GM12878 (cell line): ENCODE measurements at regions not wholly inside any gene's neighbourhood (a gene's known extent, or its start where the extent isn't known, plus 50 kb on each side); places are given as distances from the start of the nearest gene placed in this dataset.

Source experiments
- ATAC-seq: fragments of 200-7000 bp; cut with Tn5 transposase; 3 replicates; pipeline ENCODE4 v1.9.1; 2020; ENCODE audit warnings: mild to moderate bottlenecking, moderate library complexity
- BruUV-seq: library from RNA; stranded (reverse); fragments of 400-500 nt; replicated peaks from 2 replicates; lab custom pipeline; 2021; lab: Mats Ljungman, UMichigan
- CTCF ChIA-PET: fragments of 300-600 bp; sonication (Branson Sonifier 250); formaldehyde crosslinking; extraction: SDS; loops from one replicate; lab custom pipeline; 2021; ENCODE audit warnings: inconsistent platforms; lab: Yijun Ruan, JAX
- POLR2A ChIA-PET: fragments of 350-600 bp; formaldehyde crosslinking; extraction: SDS; loops from one replicate; lab custom pipeline; 2021; ENCODE audit warnings: inconsistent platforms; lab: Charles Lee
- RAD21 ChIA-PET: fragments of 300-600 bp; sonication (Branson Sonifier 250); formaldehyde crosslinking; loops from one replicate; lab custom pipeline; 2023; ENCODE audit warnings: antibody characterized with exemption; ENCODE audit not compliant: unreplicated experiment; lab: Charles Lee
- SMC1A ChIA-PET: fragments of 300-600 bp; sonication (Branson Sonifier 250); formaldehyde crosslinking; loops from one replicate; lab custom pipeline; 2023; ENCODE audit not compliant: unreplicated experiment, uncharacterized antibody; lab: Charles Lee
- DNase-seq: peaks from one replicate; pipeline ENCODE4 v3.0.0-alpha.2; 2011; ENCODE audit warnings: low read depth, low spot score
- FAIRE-seq: peaks from 3 replicates; lab custom pipeline; 2011; peaks lifted over from hg19 to GRCh38; lab: Jason Lieb, UNC
- H2AFZ ChIP-seq: 2 replicates; pipeline ENCODE4 v1.6.0; 2011; ENCODE audit warnings: low read depth, low read length, control low read depth; ENCODE audit not compliant: control insufficient read depth
- H3K27ac ChIP-seq: 2 replicates; pipeline ENCODE4 v1.5.1; 2011; ENCODE audit warnings: control low read depth; ENCODE audit not compliant: control insufficient read depth, insufficient read depth
- H3K27me3 ChIP-seq, 2 experiments: replicated peaks in 1 of 2; 2 replicates each; pipeline versions ENCODE4 v1.6.0 to v1.6.1; 2011; ENCODE audit warnings: low read length in 1 of 2; ENCODE audit not compliant: control insufficient read depth in 2 of 2, insufficient read depth in 2 of 2
- H3K36me3 ChIP-seq, 2 experiments: 2 replicates each; pipeline ENCODE4 v1.5.1; 2011; ENCODE audit warnings: low read length in 1 of 2; ENCODE audit not compliant: control insufficient read depth in 2 of 2, insufficient read depth in 2 of 2
- H3K4me1 ChIP-seq: 2 replicates; pipeline ENCODE4 v1.6.1; 2011; ENCODE audit warnings: mild to moderate bottlenecking, low read length, moderate library complexity, mixed read lengths; ENCODE audit not compliant: control insufficient read depth, insufficient read depth
- H3K4me2 ChIP-seq: 2 replicates; pipeline ENCODE4 v1.6.0; 2011; ENCODE audit warnings: control low read depth; ENCODE audit not compliant: control insufficient read depth, insufficient read depth
- H3K4me3 ChIP-seq: fragments of 200-600 bp; sonication (generic); 2 replicates; pipeline ENCODE4 v1.5.1; 2016
- H3K79me2 ChIP-seq: 2 replicates; pipeline ENCODE4 v1.6.0; 2011; ENCODE audit warnings: low read length; ENCODE audit not compliant: control insufficient read depth, insufficient read depth
- H3K9ac ChIP-seq: 2 replicates; pipeline ENCODE4 v1.8.0; 2011; ENCODE audit warnings: low read length, control low read depth, mixed read lengths; ENCODE audit not compliant: control insufficient read depth, insufficient read depth
- H3K9me3 ChIP-seq: replicated peaks from 3 replicates; pipeline ENCODE4 v1.5.1; 2011; ENCODE audit warnings: mild to moderate bottlenecking, low read length; ENCODE audit not compliant: control insufficient read depth, insufficient read depth
- H4K20me1 ChIP-seq: 2 replicates; pipeline ENCODE4 v1.6.0; 2011; ENCODE audit not compliant: control insufficient read depth, insufficient read depth
- BMI1 ChIP-seq: fragments of 450-650 bp; IDR thresholded peaks from 2 replicates; pipeline ENCODE4 v1.6.1; 2016; ENCODE audit warnings: mild to moderate bottlenecking, moderate library complexity, borderline replicate concordance
- CHD1 ChIP-seq: IDR thresholded peaks from 2 replicates; pipeline ENCODE4 v1.6.1; 2012; ENCODE audit warnings: low read depth, low read length, improper control_type of control experiment
- DPF2 ChIP-seq: fragments of 450-650 bp; IDR thresholded peaks from 2 replicates; pipeline ENCODE4 v1.6.1; 2017; ENCODE audit warnings: mild to moderate bottlenecking
- FOS ChIP-seq: IDR thresholded peaks from 3 replicates; pipeline ENCODE4 v1.6.1; 2011; ENCODE audit warnings: borderline replicate concordance; ENCODE audit not compliant: insufficient read length; ENCODE audit errors: extremely low read depth
- HCFC1 ChIP-seq: fragments of 150-350 bp; IDR thresholded peaks from 2 replicates; pipeline ENCODE4 v1.6.1; 2014; ENCODE audit warnings: low read length
- HDAC6 ChIP-seq: fragments of 200-600 bp; sonication (generic); IDR thresholded peaks from one replicate; pipeline ENCODE4 v1.8.0; 2017; ENCODE audit warnings: antibody characterized with exemption; ENCODE audit not compliant: unreplicated experiment
- PAX5 ChIP-seq: IDR thresholded peaks from 2 replicates; pipeline ENCODE4 v1.6.1; 2011; ENCODE audit warnings: low read depth, low read length, borderline replicate concordance
- PAX8 ChIP-seq: fragments of 450-650 bp; IDR thresholded peaks from 2 replicates; pipeline ENCODE4 v1.6.1; 2017; ENCODE audit warnings: mild to moderate bottlenecking, moderate library complexity
- RFX5 ChIP-seq: IDR thresholded peaks from 2 replicates; pipeline ENCODE4 v1.6.1; 2011; ENCODE audit warnings: low read depth, low read length, improper control_type of control experiment
- SUZ12 ChIP-seq: fragments of 200-600 bp; sonication (generic); IDR thresholded peaks from one replicate; pipeline ENCODE4 v1.6.1; 2018; ENCODE audit warnings: antibody characterized with exemption, mild to moderate bottlenecking; ENCODE audit not compliant: unreplicated experiment
- YY1 ChIP-seq: IDR thresholded peaks from 2 replicates; pipeline ENCODE4 v1.6.1; 2011; ENCODE audit warnings: low read depth, mild to moderate bottlenecking, low read length
- ZNF207 ChIP-seq: fragments of 450-650 bp; IDR thresholded peaks from 2 replicates; pipeline ENCODE4 v1.6.1; 2014; ENCODE audit warnings: antibody characterized with exemption, mild to moderate bottlenecking, borderline replicate concordance
- ZNF24 ChIP-seq: fragments of 450-650 bp; IDR thresholded peaks from 2 replicates; pipeline ENCODE4 v1.6.1; 2017; ENCODE audit warnings: antibody characterized with exemption, mild to moderate bottlenecking
- in situ Hi-C: fragments of 300-500 bp; cut with MboI; formaldehyde crosslinking; loops from 9 replicates; pipeline ENCODE4 v1.14.3; 2018; ENCODE audit warnings: mixed read lengths
- intact Hi-C: fragments of 100-400 bp; cut with micrococcal nuclease; formaldehyde crosslinking; loops from one replicate; pipeline ENCODE4 v1.14.2; 2022; ENCODE audit not compliant: unreplicated experiment
- TF ChIP-seq, protein P1 (sequence below): fragments of 450-650 bp; IDR thresholded peaks from 2 replicates; pipeline ENCODE4 v1.6.1; 2018; ENCODE audit warnings: borderline replicate concordance, mild to moderate bottlenecking; ENCODE audit not compliant: partially characterized antibody
- TF ChIP-seq, protein P2 (sequence below): fragments of 450-650 bp; IDR thresholded peaks from 2 replicates; pipeline ENCODE4 v1.6.1; 2017; ENCODE audit warnings: mild to moderate bottlenecking
- TF ChIP-seq, protein P3 (sequence below): fragments of 450-650 bp; formaldehyde crosslinking; IDR thresholded peaks from 2 replicates; pipeline ENCODE4 v1.4.0; 2022; ENCODE audit warnings: mild to moderate bottlenecking, moderate library complexity
- TF ChIP-seq, protein P4 (sequence below): fragments of 450-650 bp; IDR thresholded peaks from 2 replicates; pipeline ENCODE4 v1.6.1; 2016; ENCODE audit warnings: mild to moderate bottlenecking

DNA sequence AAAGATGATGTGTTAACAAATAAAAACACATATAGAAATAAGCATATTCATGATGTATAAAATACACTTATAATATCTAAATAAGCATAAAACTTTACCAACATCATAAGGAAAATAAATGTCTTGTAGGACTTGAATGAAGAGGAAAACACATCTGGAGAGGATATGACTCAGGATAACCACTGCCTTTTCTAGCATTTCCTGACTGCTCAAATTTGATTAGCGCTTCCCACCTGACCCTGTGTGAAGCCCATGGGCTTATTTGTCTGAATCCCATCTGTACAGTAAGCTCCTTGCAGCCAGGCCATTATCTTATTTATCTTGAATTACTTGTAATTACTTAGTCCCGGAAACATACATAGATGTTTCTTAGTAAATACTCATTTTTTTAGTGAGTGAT is 608.6 kb downstream of the COL12A1 start (continued):
- TF ChIP-seq, protein P1, sequence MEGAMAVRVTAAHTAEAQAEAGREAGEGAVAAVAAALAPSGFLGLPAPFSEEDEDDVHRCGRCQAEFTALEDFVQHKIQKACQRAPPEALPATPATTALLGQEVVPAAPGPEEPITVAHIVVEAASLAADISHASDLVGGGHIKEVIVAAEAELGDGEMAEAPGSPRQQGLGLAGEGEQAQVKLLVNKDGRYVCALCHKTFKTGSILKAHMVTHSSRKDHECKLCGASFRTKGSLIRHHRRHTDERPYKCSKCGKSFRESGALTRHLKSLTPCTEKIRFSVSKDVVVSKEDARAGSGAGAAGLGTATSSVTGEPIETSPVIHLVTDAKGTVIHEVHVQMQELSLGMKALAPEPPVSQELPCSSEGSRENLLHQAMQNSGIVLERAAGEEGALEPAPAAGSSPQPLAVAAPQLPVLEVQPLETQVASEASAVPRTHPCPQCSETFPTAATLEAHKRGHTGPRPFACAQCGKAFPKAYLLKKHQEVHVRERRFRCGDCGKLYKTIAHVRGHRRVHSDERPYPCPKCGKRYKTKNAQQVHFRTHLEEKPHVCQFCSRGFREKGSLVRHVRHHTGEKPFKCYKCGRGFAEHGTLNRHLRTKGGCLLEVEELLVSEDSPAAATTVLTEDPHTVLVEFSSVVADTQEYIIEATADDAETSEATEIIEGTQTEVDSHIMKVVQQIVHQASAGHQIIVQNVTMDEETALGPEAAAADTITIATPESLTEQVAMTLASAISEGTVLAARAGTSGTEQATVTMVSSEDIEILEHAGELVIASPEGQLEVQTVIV = no peak
- TF ChIP-seq PAX5 (no peak), YY1 (no peak)

DNA sequence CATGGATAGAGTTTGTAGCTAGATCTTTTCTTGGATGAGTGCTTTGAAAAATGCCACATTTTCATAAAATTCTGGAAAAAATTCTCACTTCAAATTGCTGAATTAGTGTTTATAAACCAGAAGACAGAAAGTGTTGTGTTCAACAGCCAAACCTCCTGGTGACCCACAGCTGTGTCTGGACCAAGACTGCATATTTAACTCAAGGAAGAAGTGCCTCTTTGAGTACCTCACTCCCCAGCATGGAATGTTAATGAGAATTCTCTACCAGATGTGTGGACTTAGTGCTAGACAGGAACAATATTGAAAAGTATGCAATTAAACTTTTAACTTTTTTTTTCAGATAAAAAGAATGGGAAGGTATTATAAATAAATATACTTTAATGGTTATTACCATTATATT is 609.3 kb downstream of the COL12A1 start:
- Histone ChIP-seq H4K20me1 (no peaks in the 10 kb centered on the region), H3K79me2 (no peaks in the 10 kb centered on the region), H3K4me2 (no peak overlapping the region), H3K27me3 (no peaks in the 10 kb centered on the region), H2AFZ (no peak overlapping the region), H3K4me3 (no peak overlapping the region), H3K9me3 (no peaks in the 10 kb centered on the region; the same call in 2 of the 3 replicates), H3K27ac (no peak overlapping the region), H3K9ac (no peak overlapping the region), H3K4me1 (peaks cover 17% of the 10 kb centered on the region), H3K36me3 (no peaks in the 10 kb centered on the region)
- RAD21 ChIA-PET = no interaction called here
- DNase-seq = no peak
- intact Hi-C loops (loop anchor here (5.0 kb wide), 3 partner anchors 116 to 606 kb away; no protein-coding TSS in a partner anchor), in situ Hi-C loops (no loop called here)
- CTCF ChIA-PET = interaction anchor here (0.7 to 2.4 kb wide), 5 partner anchors 12 to 613 kb away, joined by 3 to 6 read pairs (median 4); no protein-coding TSS in a partner anchor
- no peak for FAIRE-seq
- SMC1A ChIA-PET = interaction anchor here (1.2 to 2.1 kb wide), 4 partner anchors 8 to 125 kb away, joined by 3 to 5 read pairs (median 4); no protein-coding TSS in a partner anchor
- POLR2A ChIA-PET = no interaction called here
- BruUV-seq = no TSS peak
- no peak for ATAC-seq
- TF ChIP-seq RFX5 = no peak
- no peak for TF ChIP-seq CHD1
- TF ChIP-seq ZNF207 = no peak
- no peak for TF ChIP-seq BMI1
- TF ChIP-seq HCFC1 = no peak
- no peak for TF ChIP-seq FOS
- no peak for TF ChIP-seq ZNF24
- TF ChIP-seq PAX8 = no peak
- TF ChIP-seq, protein P2, sequence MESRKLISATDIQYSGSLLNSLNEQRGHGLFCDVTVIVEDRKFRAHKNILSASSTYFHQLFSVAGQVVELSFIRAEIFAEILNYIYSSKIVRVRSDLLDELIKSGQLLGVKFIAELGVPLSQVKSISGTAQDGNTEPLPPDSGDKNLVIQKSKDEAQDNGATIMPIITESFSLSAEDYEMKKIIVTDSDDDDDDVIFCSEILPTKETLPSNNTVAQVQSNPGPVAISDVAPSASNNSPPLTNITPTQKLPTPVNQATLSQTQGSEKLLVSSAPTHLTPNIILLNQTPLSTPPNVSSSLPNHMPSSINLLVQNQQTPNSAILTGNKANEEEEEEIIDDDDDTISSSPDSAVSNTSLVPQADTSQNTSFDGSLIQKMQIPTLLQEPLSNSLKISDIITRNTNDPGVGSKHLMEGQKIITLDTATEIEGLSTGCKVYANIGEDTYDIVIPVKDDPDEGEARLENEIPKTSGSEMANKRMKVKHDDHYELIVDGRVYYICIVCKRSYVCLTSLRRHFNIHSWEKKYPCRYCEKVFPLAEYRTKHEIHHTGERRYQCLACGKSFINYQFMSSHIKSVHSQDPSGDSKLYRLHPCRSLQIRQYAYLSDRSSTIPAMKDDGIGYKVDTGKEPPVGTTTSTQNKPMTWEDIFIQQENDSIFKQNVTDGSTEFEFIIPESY = no peak
- TF ChIP-seq, protein P3, sequence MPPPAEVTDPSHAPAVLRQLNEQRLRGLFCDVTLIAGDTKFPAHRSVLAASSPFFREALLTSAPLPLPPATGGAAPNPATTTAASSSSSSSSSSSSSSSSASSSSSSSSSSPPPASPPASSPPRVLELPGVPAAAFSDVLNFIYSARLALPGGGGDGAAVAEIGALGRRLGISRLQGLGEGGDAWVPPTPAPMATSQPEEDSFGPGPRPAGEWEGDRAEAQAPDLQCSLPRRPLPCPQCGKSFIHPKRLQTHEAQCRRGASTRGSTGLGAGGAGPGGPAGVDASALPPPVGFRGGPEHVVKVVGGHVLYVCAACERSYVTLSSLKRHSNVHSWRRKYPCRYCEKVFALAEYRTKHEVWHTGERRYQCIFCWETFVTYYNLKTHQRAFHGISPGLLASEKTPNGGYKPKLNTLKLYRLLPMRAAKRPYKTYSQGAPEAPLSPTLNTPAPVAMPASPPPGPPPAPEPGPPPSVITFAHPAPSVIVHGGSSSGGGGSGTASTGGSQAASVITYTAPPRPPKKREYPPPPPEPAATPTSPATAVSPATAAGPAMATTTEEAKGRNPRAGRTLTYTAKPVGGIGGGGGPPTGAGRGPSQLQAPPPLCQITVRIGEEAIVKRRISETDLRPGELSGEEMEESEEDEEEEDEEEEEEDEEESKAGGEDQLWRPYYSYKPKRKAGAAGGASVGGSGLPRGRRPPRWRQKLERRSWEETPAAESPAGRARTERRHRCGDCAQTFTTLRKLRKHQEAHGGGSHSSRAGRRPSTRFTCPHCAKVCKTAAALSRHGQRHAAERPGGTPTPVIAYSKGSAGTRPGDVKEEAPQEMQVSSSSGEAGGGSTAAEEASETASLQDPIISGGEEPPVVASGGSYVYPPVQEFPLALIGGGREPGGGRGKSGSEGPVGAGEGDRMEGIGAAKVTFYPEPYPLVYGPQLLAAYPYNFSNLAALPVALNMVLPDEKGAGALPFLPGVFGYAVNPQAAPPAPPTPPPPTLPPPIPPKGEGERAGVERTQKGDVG = no peak
- no peak for TF ChIP-seq DPF2
- no peak for TF ChIP-seq SUZ12
- TF ChIP-seq, protein P4, sequence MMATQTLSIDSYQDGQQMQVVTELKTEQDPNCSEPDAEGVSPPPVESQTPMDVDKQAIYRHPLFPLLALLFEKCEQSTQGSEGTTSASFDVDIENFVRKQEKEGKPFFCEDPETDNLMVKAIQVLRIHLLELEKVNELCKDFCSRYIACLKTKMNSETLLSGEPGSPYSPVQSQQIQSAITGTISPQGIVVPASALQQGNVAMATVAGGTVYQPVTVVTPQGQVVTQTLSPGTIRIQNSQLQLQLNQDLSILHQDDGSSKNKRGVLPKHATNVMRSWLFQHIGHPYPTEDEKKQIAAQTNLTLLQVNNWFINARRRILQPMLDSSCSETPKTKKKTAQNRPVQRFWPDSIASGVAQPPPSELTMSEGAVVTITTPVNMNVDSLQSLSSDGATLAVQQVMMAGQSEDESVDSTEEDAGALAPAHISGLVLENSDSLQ = no peak
- no peak for TF ChIP-seq HDAC6
